Stomach (tissue), 8 donors: ENCODE measurements at regions not wholly inside any gene's neighbourhood (a gene's known extent, or its start where the extent isn't known, plus 50 kb on each side); places are given as distances from the start of the nearest gene placed in this dataset.

Source experiments
- DNase-seq, 2 donors: peaks; one replicate each; pipeline versions ENCODE4 v3.0.0 to v3.0.0-alpha.2; 2013 to 2019
- H3K27ac ChIP-seq, 5 donors: fragments of 200-600 bp in 4 of 5; sonication (generic) in 4 of 5; one replicate each; pipeline ENCODE4 v1.5.1; 2013 to 2019; ENCODE audit warnings: mild to moderate bottlenecking in 1 of 5, moderate library complexity in 1 of 5
- H3K27me3 ChIP-seq, 3 donors: fragments of 200-600 bp; sonication (generic); one replicate each; pipeline ENCODE4 v1.5.1; 2017 to 2019; ENCODE audit warnings: mixed run types in 1 of 3
- H3K36me3 ChIP-seq, 4 donors: fragments of 200-600 bp; sonication (generic); 1 replicate in 3 of 4; 2 replicates in 1 of 4; pipeline ENCODE4 v1.5.1; 2016 to 2019
- H3K4me1 ChIP-seq, 4 donors: fragments of 200-600 bp; sonication (generic); one replicate each; pipeline ENCODE4 v1.5.1; 2016 to 2019
- H3K4me3 ChIP-seq, 4 donors: fragments of 200-600 bp; sonication (generic) in 3 of 4; one replicate each; pipeline ENCODE4 v1.5.1; 2016 to 2019; ENCODE audit warnings: mild to moderate bottlenecking in 1 of 4
- H3K9me3 ChIP-seq, 4 donors: fragments of 200-600 bp; sonication (generic); one replicate each; pipeline ENCODE4 v1.5.1; 2016 to 2019
- CTCF ChIP-seq, 7 experiments: fragments of 450-650 bp in 4 of 7; fragments of 200-600 bp in 3 of 7; sonication (generic) in 3 of 7; IDR thresholded peaks; one replicate each; pipeline ENCODE4 v1.5.1; 2016 to 2019; ENCODE audit warnings: antibody characterized with exemption in 7 of 7, control low read depth in 2 of 7, mild to moderate bottlenecking in 1 of 7
- EP300 ChIP-seq: sonication (generic); formaldehyde crosslinking; IDR thresholded peaks from one replicate; pipeline ENCODE4 v1.6.1; 2017; ENCODE audit warnings: antibody characterized with exemption
- POLR2A ChIP-seq, 4 donors: fragments of 450-650 bp; IDR thresholded peaks; one replicate each; pipeline ENCODE4 v1.6.1; 2016; ENCODE audit warnings: antibody characterized with exemption in 4 of 4, control low read depth in 2 of 4, mild to moderate bottlenecking in 1 of 4, moderate library complexity in 1 of 4
- POLR2AphosphoS5 ChIP-seq, 3 donors: sonication (generic); formaldehyde crosslinking; IDR thresholded peaks; one replicate each; pipeline ENCODE4 v1.6.1; 2016; ENCODE audit warnings: antibody characterized with exemption in 3 of 3
- WGBS, 5 donors: extraction: QIAGEN DNeasy Blood & Tissue Kit in 3 of 5; methylation state at CpG; one replicate each; pipeline versions ENCODE4 v1.1.5 to v1.1.7; 2013 to 2018; 5-methylcytosine and 5-hydroxymethylcytosine counted together
- intact Hi-C: fragments of 100-400 bp; cut with DNase I; formaldehyde crosslinking; loops from one replicate; pipeline ENCODE4 v1.15.1; 2023; ENCODE audit warnings: low total_unique reads
- donor health status: healthy with polysubstance abuse.
- donor health status: Bipolar disorder and iron deficiency.
- donor health status: healthy.

GRCh38 chr20:50270569-50270968, 79.9 kb downstream of the CEBPB start:
- intact Hi-C loops = no loop called here
- Histone ChIP-seq H3K9me3 (no peaks in the 10 kb centered on the region), H3K27ac (peak overlapping the region in 2 of 5 donors; percentile 73 to 83), H3K36me3 (no peaks in the 10 kb centered on the region), H3K4me3 (no peak overlapping the region), H3K27me3 (no peaks in the 10 kb centered on the region), H3K4me1 (peaks cover 16 to 46% (median 29%) of the 10 kb centered on the region in 4 donors)
- no peak for DNase-seq
- WGBS, 5 donors = 62 to 87% (median 75%) methylated on average over 17 to 19 of the region's 19 CpGs
- TF ChIP-seq POLR2AphosphoS5 (IDR thresholded peaks at IDR 0.05) (peak in 1 of 3 donors; percentile 13), EP300 (no peak)

- intact Hi-C loops = no loop called here
- Histone ChIP-seq H3K27me3 (no peaks in the 10 kb centered on the region), H3K4me1 (peaks cover 16 to 45% (median 29%) of the 10 kb centered on the region in 4 donors), H3K4me3 (no peak overlapping the region), H3K27ac (peak overlapping the region in 2 of 5 donors; percentile 73 to 83), H3K36me3 (no peaks in the 10 kb centered on the region), H3K9me3 (no peaks in the 10 kb centered on the region)
- 81 to 90% (median 84%) methylated on average over 7 of the region's 7 CpGs for WGBS, 5 donors
- TF ChIP-seq EP300 = no peak
- no peak for TF ChIP-seq CTCF (IDR thresholded peaks at IDR 0.05)
- no peak for TF ChIP-seq POLR2AphosphoS5 (IDR thresholded peaks at IDR 0.05)
- no peak for TF ChIP-seq POLR2A (IDR thresholded peaks at IDR 0.05)
- DNase-seq = no peak
Measured at GRCh38 chr20:50271176-50271575, 80.5 kb downstream of the CEBPB start.

- Histone ChIP-seq H3K4me1 (peaks cover 15 to 41% (median 26%) of the 10 kb centered on the region in 4 donors), H3K27me3 (no peaks in the 10 kb centered on the region), H3K9me3 (no peaks in the 10 kb centered on the region), H3K4me3 (no peak overlapping the region), H3K36me3 (no peaks in the 10 kb centered on the region), H3K27ac (peak overlapping the region in 2 of 5 donors; percentile 73 to 83)
- WGBS, 5 donors = 82 to 89% (median 85%) methylated on average over 7 of the region's 7 CpGs
- DNase-seq = no peak
- TF ChIP-seq EP300 (no peak), CTCF (IDR thresholded peaks at IDR 0.05) (no peak), POLR2AphosphoS5 (IDR thresholded peaks at IDR 0.05) (no peak), POLR2A (IDR thresholded peaks at IDR 0.05) (no peak)
- intact Hi-C loops = no loop called here
Measured at GRCh38 chr20:50271612-50272011, 81.0 kb downstream of the CEBPB start.

GRCh38 chr20:50272030-50272723, 81.5 kb downstream of the CEBPB start:
- peak overlapping the region in 3 of 5 donors; percentile 6 to 83 (median 73) for H3K27ac ChIP-seq

More at GRCh38 chr20:50272030-50272723, 81.5 kb downstream of the CEBPB start:
- DNase-seq = no peak
- H3K9me3 ChIP-seq = no peaks in the 10 kb centered on the region
- H3K36me3 ChIP-seq = no peaks in the 10 kb centered on the region
- H3K27me3 ChIP-seq = no peaks in the 10 kb centered on the region
- peaks cover 9 to 35% (median 20%) of the 10 kb centered on the region in 4 donors for H3K4me1 ChIP-seq
- 71 to 93% (median 76%) methylated on average over 4 to 8 of the region's 8 CpGs for WGBS, 5 donors
- TF ChIP-seq POLR2AphosphoS5 (IDR thresholded peaks at IDR 0.05) = no peak
- TF ChIP-seq CTCF (IDR thresholded peaks at IDR 0.05) = no peak
- no peak for TF ChIP-seq POLR2A (IDR thresholded peaks at IDR 0.05)
- no peak for TF ChIP-seq EP300
- H3K4me3 ChIP-seq = no peak overlapping the region
- intact Hi-C loops = no loop called here
